Spleen (tissue), 11 donors: ENCODE measurements at regions not wholly inside any gene's neighbourhood (a gene's known extent, or its start where the extent isn't known, plus 50 kb on each side); places are given as distances from the start of the nearest gene placed in this dataset.

ENCODE experiments used
- DNase-seq: peaks from one replicate; pipeline ENCODE4 v3.0.0-alpha.2; 2020
- H3K27ac ChIP-seq, 8 donors: fragments of 200-600 bp; sonication (generic) in 7 of 8; 1 replicate in 4 of 8; 2 replicates in 4 of 8; pipeline versions ENCODE4 v1.5.0 to v1.8.0; 2016 to 2021; ENCODE audit warnings: inconsistent platforms in 4 of 8, mild to moderate bottlenecking in 4 of 8, moderate library complexity in 1 of 8
- H3K27me3 ChIP-seq, 7 donors: fragments of 200-600 bp; sonication (generic) in 6 of 7; replicated peaks in 1 of 7; 1 replicate in 4 of 7; 2 replicates in 3 of 7; pipeline versions ENCODE4 v1.5.0 to v1.8.0; 2016 to 2021; ENCODE audit warnings: inconsistent platforms in 3 of 7, mild to moderate bottlenecking in 1 of 7
- H3K36me3 ChIP-seq, 6 donors: fragments of 200-600 bp; sonication (generic) in 5 of 6; 1 replicate in 4 of 6; 2 replicates in 2 of 6; pipeline versions ENCODE4 v1.5.0 to v1.8.0; 2016 to 2021; ENCODE audit warnings: inconsistent platforms in 2 of 6
- H3K4me1 ChIP-seq, 6 donors: fragments of 200-600 bp; sonication (generic) in 5 of 6; 1 replicate in 3 of 6; 2 replicates in 3 of 6; pipeline versions ENCODE4 v1.5.0 to v1.8.0; 2016 to 2021; ENCODE audit warnings: inconsistent platforms in 3 of 6
- H3K4me3 ChIP-seq, 8 donors: fragments of 200-600 bp; sonication (generic) in 7 of 8; 1 replicate in 4 of 8; 2 replicates in 4 of 8; pipeline versions ENCODE4 v1.5.0 to v1.8.0; 2016 to 2021; ENCODE audit warnings: inconsistent platforms in 4 of 8, mild to moderate bottlenecking in 4 of 8, moderate library complexity in 2 of 8
- H3K9me3 ChIP-seq, 8 donors: fragments of 200-600 bp; sonication (generic) in 7 of 8; 1 replicate in 4 of 8; 2 replicates in 4 of 8; pipeline versions ENCODE4 v1.5.0 to v1.8.0; 2016 to 2021; ENCODE audit warnings: inconsistent platforms in 4 of 8
- CTCF ChIP-seq, 11 experiments: fragments of 200-600 bp in 7 of 11; fragments of 450-650 bp in 4 of 11; sonication (generic) in 4 of 11; IDR thresholded peaks in 8 of 11; conservative IDR thresholded peaks in 3 of 11; 1 replicate in 7 of 11; 2 replicates in 4 of 11; pipeline versions ENCODE4 v1.4.0 to v1.8.0; 2016 to 2021; ENCODE audit warnings: antibody characterized with exemption in 11 of 11, inconsistent platforms in 4 of 11, mild to moderate bottlenecking in 1 of 11
- POLR2A ChIP-seq, 3 donors: fragments of 450-650 bp; IDR thresholded peaks; one replicate each; pipeline ENCODE4 v1.5.1; 2017; ENCODE audit warnings: antibody characterized with exemption in 3 of 3, mild to moderate bottlenecking in 1 of 3
- POLR2AphosphoS5 ChIP-seq, 3 donors: sonication (generic); formaldehyde crosslinking; IDR thresholded peaks; one replicate each; pipeline ENCODE4 v1.5.1; 2017; ENCODE audit warnings: antibody characterized with exemption in 3 of 3
- WGBS, 5 donors: extraction: QIAGEN DNeasy Blood & Tissue Kit in 3 of 5; methylation state at CpG; one replicate each; pipeline versions ENCODE4 v1.1.5 to v1.1.7; 2013 to 2018; 5-methylcytosine and 5-hydroxymethylcytosine counted together
- intact Hi-C: fragments of 100-400 bp; cut with DNase I; formaldehyde crosslinking; loops from one replicate; pipeline ENCODE4 v1.15.0; 2023; ENCODE audit warnings: low total_unique reads
- donor health status: healthy with polysubstance abuse.
- donor health status: DM: no; HTN: no; CAD: no; lungs with moderate emphysema.
- donor health status: DM: no; HTN: no; CAD: no.
- donor health status: Bipolar disorder and iron deficiency.
- donor health status: healthy.
- donor health status: DM: no; HTN: no; CAD: no.
- donor health status: DM: yes; HTN: yes; CAD: no.

GRCh38 chr10:80708808-80709207 is 171.1 kb downstream of the SH2D4B start:
- no peak for DNase-seq
- WGBS, 5 donors = 79 to 95% (median 87%) methylated on average over 1 of the region's 1 CpG
- no peaks in the 10 kb centered on the region for H3K36me3 ChIP-seq
- H3K4me1 ChIP-seq = no peaks in the 10 kb centered on the region
- no peak overlapping the region for H3K27ac ChIP-seq
- TF ChIP-seq POLR2A (IDR thresholded peaks at IDR 0.05) = no peak
- H3K9me3 ChIP-seq = peaks cover 0 to 5% (median 0%) of the 10 kb centered on the region in 8 donors
- H3K4me3 ChIP-seq = no peak overlapping the region
- intact Hi-C loops = no loop called here
- peaks cover 0 to 7% (median 0%) of the 10 kb centered on the region in 7 donors for H3K27me3 ChIP-seq

- Histone ChIP-seq H3K27ac (no peak overlapping the region), H3K36me3 (no peaks in the 10 kb centered on the region), H3K4me1 (no peaks in the 10 kb centered on the region), H3K9me3 (peaks cover 0 to 5% (median 0%) of the 10 kb centered on the region in 8 donors), H3K4me3 (no peak overlapping the region), H3K27me3 (peaks cover 0 to 6% (median 0%) of the 10 kb centered on the region in 7 donors)
- intact Hi-C loops = no loop called here
- TF ChIP-seq CTCF (IDR thresholded peaks at IDR 0.05 in 8 of 11, conservative IDR thresholded peaks at IDR 0.05 in 3 of 11) = no peak
- no peak for DNase-seq
- WGBS, 5 donors = 75 to 88% (median 87%) methylated on average over 5 of the region's 5 CpGs
Measured at GRCh38 chr10:80709866-80710265, 172.2 kb downstream of the SH2D4B start.

GRCh38 chr10:80713398-80713928 is 175.8 kb downstream of the SH2D4B start:
- intact Hi-C loops = no loop called here
- no peaks in the 10 kb centered on the region for H3K27me3 ChIP-seq
- no peak for TF ChIP-seq CTCF (IDR thresholded peaks at IDR 0.05 in 8 of 11, conservative IDR thresholded peaks at IDR 0.05 in 3 of 11)
- TF ChIP-seq POLR2AphosphoS5 (IDR thresholded peaks at IDR 0.05) = no peak
- no peak for TF ChIP-seq POLR2A (IDR thresholded peaks at IDR 0.05)
- DNase-seq = no peak
- no peak overlapping the region for H3K27ac ChIP-seq
- H3K4me1 ChIP-seq = no peaks in the 10 kb centered on the region
- no peak overlapping the region for H3K4me3 ChIP-seq
- no peaks in the 10 kb centered on the region for H3K36me3 ChIP-seq
- no peaks in the 10 kb centered on the region for H3K9me3 ChIP-seq
- 83 to 85% (median 83%) methylated on average over 9 to 11 of the region's 11 CpGs for WGBS, 5 donors

GRCh38 chr10:80714566-80714965 is 176.9 kb downstream of the SH2D4B start:
- Histone ChIP-seq H3K9me3 (no peaks in the 10 kb centered on the region), H3K27me3 (no peaks in the 10 kb centered on the region), H3K27ac (no peak overlapping the region), H3K4me3 (no peak overlapping the region), H3K4me1 (no peaks in the 10 kb centered on the region), H3K36me3 (no peaks in the 10 kb centered on the region)
- 82 to 89% (median 88%) methylated on average over 11 of the region's 11 CpGs for WGBS, 5 donors
- no peak for DNase-seq
- intact Hi-C loops = no loop called here
- TF ChIP-seq POLR2A (IDR thresholded peaks at IDR 0.05) (no peak), POLR2AphosphoS5 (IDR thresholded peaks at IDR 0.05) (no peak), CTCF (IDR thresholded peaks at IDR 0.05 in 8 of 11, conservative IDR thresholded peaks at IDR 0.05 in 3 of 11) (no peak)

- no peak for TF ChIP-seq CTCF (IDR thresholded peaks at IDR 0.05 in 8 of 11, conservative IDR thresholded peaks at IDR 0.05 in 3 of 11)
- peak in 1 of 3 donors; percentile 45 for TF ChIP-seq POLR2AphosphoS5 (IDR thresholded peaks at IDR 0.05)
- no peak overlapping the region for H3K27ac ChIP-seq
- H3K9me3 ChIP-seq = no peaks in the 10 kb centered on the region
- intact Hi-C loops = no loop called here
- DNase-seq = no peak
- no peak overlapping the region for H3K4me3 ChIP-seq
- WGBS, 5 donors = 27 to 78% (median 70%) methylated on average over 2 to 3 of the region's 3 CpGs
- no peaks in the 10 kb centered on the region for H3K27me3 ChIP-seq
- no peaks in the 10 kb centered on the region for H3K36me3 ChIP-seq
- no peaks in the 10 kb centered on the region for H3K4me1 ChIP-seq
Measured at GRCh38 chr10:80718024-80718423, 180.3 kb downstream of the SH2D4B start.
